Adrenal gland (tissue), 5 donors: ENCODE measurements at regions not wholly inside any gene's neighbourhood (a gene's known extent, or its start where the extent isn't known, plus 50 kb on each side); places are given as distances from the start of the nearest gene placed in this dataset.

Experiments used
- CTCF ChIP-seq, 6 experiments: fragments of 450-650 bp in 4 of 6; fragments of 200-600 bp in 2 of 6; sonication (generic) in 1 of 6; IDR thresholded peaks; 1 replicate in 5 of 6; 2 replicates in 1 of 6; pipeline versions ENCODE4 v1.5.1 to v1.8.0; 2016 to 2021; ENCODE audit warnings: antibody characterized with exemption in 6 of 6, mild to moderate bottlenecking in 2 of 6, moderate library complexity in 1 of 6
- POLR2A ChIP-seq, 2 donors: fragments of 450-650 bp; IDR thresholded peaks; one replicate each; pipeline ENCODE4 v1.6.1; 2017; ENCODE audit warnings: antibody characterized with exemption in 2 of 2, mild to moderate bottlenecking in 2 of 2, moderate library complexity in 1 of 2
- donor health status: DM: no; HTN: no; CAD: no.

- TF ChIP-seq CTCF (IDR thresholded peaks at IDR 0.05): no peak
- no peak for TF ChIP-seq POLR2A (IDR thresholded peaks at IDR 0.05)
Observed at GRCh38 chr10:10910634-10911033, 107.0 kb upstream of the CELF2 start.
